CD4-positive, alpha-beta T cell (primary cell): ENCODE measurements at regions not wholly inside any gene's neighbourhood (a gene's known extent, or its start where the extent isn't known, plus 50 kb on each side); places are given as distances from the start of the nearest gene placed in this dataset.

Experiments used
- ATAC-seq: fragments of 200-7000 bp; cut with Tn5 transposase; one replicate; pipeline ENCODE4 v1.10.0; 2022; ENCODE audit warnings: mild to moderate bottlenecking; ENCODE audit not compliant: poor library complexity
- CTCF ChIA-PET: fragments of 350-600 bp; sonication (Branson Sonifier 250); formaldehyde crosslinking; loops from one replicate; lab custom pipeline; 2021; ENCODE audit warnings: antibody characterized with exemption, inconsistent platforms; lab: Charles Lee
- POLR2A ChIA-PET: fragments of 350-600 bp; sonication (Branson Sonifier 250); formaldehyde crosslinking; loops from one replicate; lab custom pipeline; 2021; ENCODE audit warnings: antibody characterized with exemption, inconsistent platforms; lab: Charles Lee
- DNase-seq, 14 experiments: peaks; one replicate each; pipeline ENCODE4 v3.0.0-alpha.2; 2013 to 2020; ENCODE audit warnings: mixed read lengths in 2 of 14
- H3K27ac ChIP-seq, 2 donors: one replicate each; pipeline versions ENCODE4 v1.5.1 to v1.7.0; 2013; ENCODE audit warnings: low read length in 2 of 2, low read depth in 1 of 2, mild to moderate bottlenecking in 1 of 2
- H3K27me3 ChIP-seq, 2 experiments: 1 replicate in 1 of 2; 2 replicates in 1 of 2; pipeline versions ENCODE4 v1.6.1 to v1.7.0; 2013; ENCODE audit warnings: low read length in 2 of 2, control low read depth in 1 of 2, mild to moderate bottlenecking in 1 of 2, moderate library complexity in 1 of 2; ENCODE audit not compliant: insufficient read depth in 2 of 2, control insufficient read depth in 1 of 2
- H3K36me3 ChIP-seq: one replicate; pipeline ENCODE4 v1.6.1; 2013; ENCODE audit warnings: low read length, control low read depth; ENCODE audit not compliant: insufficient read depth
- H3K4me1 ChIP-seq: one replicate; pipeline ENCODE4 v1.6.1; 2013; ENCODE audit warnings: low read length, control low read depth; ENCODE audit not compliant: insufficient read depth
- H3K4me3 ChIP-seq: one replicate; pipeline ENCODE4 v1.5.1; 2013; ENCODE audit warnings: mild to moderate bottlenecking, low read length, moderate library complexity
- H3K9me3 ChIP-seq, 2 experiments: 1 replicate in 1 of 2; 2 replicates in 1 of 2; pipeline versions ENCODE4 v1.6.1 to v1.7.0; 2013; ENCODE audit warnings: low read length in 2 of 2, mild to moderate bottlenecking in 2 of 2, control low read depth in 1 of 2, moderate library complexity in 1 of 2; ENCODE audit not compliant: control insufficient read depth in 1 of 2, insufficient read depth in 1 of 2
- H3K27ac Mint-ChIP-seq: one replicate; pipeline ENCODE4 v1.8.0; 2020; ENCODE audit warnings: mixed read lengths
- H3K27me3 Mint-ChIP-seq: one replicate; pipeline ENCODE4 v1.8.0; 2021; ENCODE audit warnings: mixed read lengths
- H3K36me3 Mint-ChIP-seq: one replicate; pipeline ENCODE4 v1.8.0; 2021; ENCODE audit warnings: low read depth, mixed read lengths
- H3K4me1 Mint-ChIP-seq: one replicate; pipeline ENCODE4 v1.8.0; 2021; ENCODE audit warnings: low read depth, mixed read lengths
- H3K4me3 Mint-ChIP-seq: one replicate; pipeline ENCODE4 v1.8.0; 2020; ENCODE audit warnings: mild to moderate bottlenecking, mixed read lengths
- H3K9me3 Mint-ChIP-seq: one replicate; pipeline ENCODE4 v1.8.0; 2020; ENCODE audit warnings: mixed read lengths
- CTCF ChIP-seq: fragments of 200-600 bp; IDR thresholded peaks from one replicate; pipeline ENCODE4 v1.8.0; 2022; ENCODE audit warnings: antibody characterized with exemption, mild to moderate bottlenecking
- intact Hi-C, 2 experiments: fragments of 100-400 bp; cut with DNase I in 1 of 2; cut with micrococcal nuclease in 1 of 2; formaldehyde crosslinking; loops; one replicate each; pipeline versions ENCODE4 v1.15.1 to v1.9.0; 2023 to 2025; cut with DNase I, micrococcal nuclease

- TF ChIP-seq CTCF, result no peak
- ATAC-seq (no peak), DNase-seq (no peak)
- ChIA-PET POLR2A (no interaction called here), CTCF (no interaction called here)
- no peak overlapping the region for H3K4me3 Mint-ChIP-seq
- H3K9me3 Mint-ChIP-seq, result no peaks in the 10 kb centered on the region
- H3K4me1 Mint-ChIP-seq, result no peaks in the 10 kb centered on the region
- no peaks in the 10 kb centered on the region for H3K36me3 Mint-ChIP-seq
- H3K27me3 Mint-ChIP-seq, result peaks cover 12% of the 10 kb centered on the region
- Histone ChIP-seq H3K36me3 (no peaks in the 10 kb centered on the region), H3K27me3 (no peaks in the 10 kb centered on the region), H3K9me3 (peaks cover 0 to 4% of the 10 kb centered on the region in 2 experiments), H3K27ac (no peak overlapping the region), H3K4me3 (no peak overlapping the region), H3K4me1 (no peaks in the 10 kb centered on the region)
- no peak overlapping the region for H3K27ac Mint-ChIP-seq
- intact Hi-C loops, result no loop called here
These were observed 67.8 kb downstream of the SHANK2 start for GRCh38 chr11:71184421-71185210.

DNA sequence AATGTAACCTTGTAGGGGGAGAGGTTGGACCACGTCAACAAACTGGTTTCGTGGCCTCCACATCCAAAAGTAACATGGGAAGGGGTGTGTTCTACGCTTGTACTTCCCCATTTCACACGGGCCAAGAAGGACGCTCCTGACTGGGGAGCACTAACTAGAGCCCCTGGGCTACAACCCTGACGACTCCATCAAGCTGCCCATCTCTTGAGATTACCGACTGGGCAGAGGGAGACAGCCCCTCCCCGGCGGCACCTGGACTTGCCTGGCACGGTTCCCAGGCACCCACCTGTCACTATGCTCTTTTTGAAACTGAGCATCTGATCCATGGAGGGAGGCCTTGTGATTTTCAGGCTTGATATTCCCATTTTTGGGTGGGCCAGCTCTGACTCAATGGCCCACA is 68.5 kb downstream of the SHANK2 start:
- H3K9me3 ChIP-seq, result peaks cover 0 to 4% of the 10 kb centered on the region in 2 experiments
- ChIA-PET POLR2A (no interaction called here), CTCF (no interaction called here)
- DNase-seq, result no peak
- no peaks in the 10 kb centered on the region for H3K4me1 ChIP-seq
- no peak overlapping the region for H3K4me3 ChIP-seq
- no peak for TF ChIP-seq CTCF
- H3K27me3 ChIP-seq, result no peaks in the 10 kb centered on the region
- Mint-ChIP-seq H3K9me3 (no peaks in the 10 kb centered on the region), H3K4me1 (no peaks in the 10 kb centered on the region), H3K4me3 (no peak overlapping the region), H3K36me3 (no peaks in the 10 kb centered on the region), H3K27ac (no peak overlapping the region), H3K27me3 (peaks cover 12% of the 10 kb centered on the region)
- ATAC-seq, result no peak
- no peaks in the 10 kb centered on the region for H3K36me3 ChIP-seq
- no peak overlapping the region for H3K27ac ChIP-seq
- intact Hi-C loops, result no loop called here

- Mint-ChIP-seq H3K4me1 (no peaks in the 10 kb centered on the region), H3K27ac (no peak overlapping the region), H3K9me3 (no peaks in the 10 kb centered on the region), H3K27me3 (peaks cover 12% of the 10 kb centered on the region), H3K4me3 (no peak overlapping the region), H3K36me3 (no peaks in the 10 kb centered on the region)
- ATAC-seq (no peak), DNase-seq (no peak)
- ChIA-PET CTCF (no interaction called here), POLR2A (no interaction called here)
- Histone ChIP-seq H3K4me1 (no peaks in the 10 kb centered on the region), H3K36me3 (no peaks in the 10 kb centered on the region), H3K27me3 (no peaks in the 10 kb centered on the region), H3K9me3 (peaks cover 0 to 4% of the 10 kb centered on the region in 2 experiments), H3K27ac (no peak overlapping the region), H3K4me3 (no peak overlapping the region)
- intact Hi-C loops, result no loop called here
- no peak for TF ChIP-seq CTCF
These were observed 69.3 kb downstream of the SHANK2 start for GRCh38 chr11:71182791-71183677.
